ENCODE measurements at regions not wholly inside any gene's neighbourhood (a gene's known extent, or its start where the extent isn't known, plus 50 kb on each side); places are given as distances from the start of the nearest gene placed in this dataset.

DNA sequence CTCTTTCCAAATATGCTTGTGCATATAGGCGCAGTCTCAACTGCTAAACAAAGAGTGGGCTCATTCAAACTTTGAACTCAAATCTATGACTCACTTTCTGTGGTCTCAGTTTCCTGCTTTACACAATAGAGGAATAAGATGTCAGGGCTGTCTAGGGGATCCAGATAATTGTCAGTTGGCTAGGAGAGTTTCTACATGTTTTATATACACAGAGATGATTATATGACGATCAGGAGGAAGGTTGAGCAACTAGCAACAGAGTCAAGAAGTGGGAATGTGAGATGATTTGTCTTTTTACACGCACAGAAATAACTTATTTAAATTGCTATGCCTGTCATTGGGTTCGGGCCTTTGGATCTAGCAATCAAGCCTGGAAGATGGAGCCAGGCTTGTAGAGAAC, 299.4 kb upstream of the LYPLAL1 start:
- no peaks in the 10 kb centered on the region for H3K4me1 Mint-ChIP-seq (ENCODE audit: low read depth)
- ATAC-seq = no peak

DNA sequence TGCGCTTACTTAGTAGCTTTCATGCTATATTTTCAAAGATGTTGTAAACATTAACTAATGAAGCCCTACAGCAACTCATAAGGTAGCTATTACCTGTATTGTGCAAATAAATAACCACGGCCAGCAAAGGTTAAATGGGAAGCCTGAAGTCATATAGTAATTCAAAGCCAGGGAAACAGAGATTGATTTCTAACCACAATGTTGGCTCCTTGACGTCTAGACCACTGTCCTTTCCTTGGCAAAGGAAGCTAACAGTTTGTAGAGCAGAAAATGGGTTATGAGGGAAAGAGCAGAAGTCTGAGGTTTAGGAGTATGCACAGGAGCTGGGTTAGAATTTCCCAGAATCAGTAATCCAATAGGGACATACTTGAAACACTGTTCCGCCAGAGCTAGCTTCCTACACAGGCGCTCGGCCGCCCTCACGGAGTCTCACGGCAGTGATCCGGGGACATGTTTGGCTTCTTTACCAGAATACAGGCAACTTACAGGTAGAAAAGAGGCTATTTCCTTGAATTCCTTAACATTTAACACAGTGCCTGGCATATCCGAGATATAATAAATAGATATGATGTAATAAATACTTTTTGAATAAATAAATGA, 298.8 kb upstream of the LYPLAL1 start:
- no peaks in the 10 kb centered on the region for H3K36me3 Mint-ChIP-seq (ENCODE audit: insufficient read depth)

More for the DNA sequence above, 299.4 kb upstream of the LYPLAL1 start:
- H3K9me3 Mint-ChIP-seq = no peaks in the 10 kb centered on the region
- H3K36me3 Mint-ChIP-seq (ENCODE audit: insufficient read depth) = no peaks in the 10 kb centered on the region
- no peak overlapping the region for H3K4me3 Mint-ChIP-seq
- H3K27me3 Mint-ChIP-seq (ENCODE audit: low read depth) = no peaks in the 10 kb centered on the region
- DNase-seq = no peak

DNA sequence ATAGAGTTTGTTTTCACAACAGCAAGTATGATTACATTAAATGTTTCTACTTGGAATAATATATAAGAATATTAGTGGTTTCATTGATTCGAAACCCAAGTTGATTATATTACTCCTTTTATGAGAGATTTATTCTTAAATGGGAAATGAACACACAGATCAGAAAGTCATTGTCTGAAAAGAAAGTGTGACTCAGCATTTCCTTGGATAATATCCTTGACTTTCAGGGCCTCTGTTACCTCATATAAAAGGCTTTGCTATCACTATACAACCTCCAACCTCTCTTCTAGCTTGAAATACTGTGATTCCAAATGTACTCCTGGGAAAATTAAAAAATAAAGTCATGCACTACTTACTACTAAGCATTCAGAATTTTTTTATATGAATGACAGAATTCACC, 295.3 kb upstream of the LYPLAL1 start:
- Mint-ChIP-seq H3K36me3 (ENCODE audit: insufficient read depth) (no peaks in the 10 kb centered on the region), H3K9me3 (no peaks in the 10 kb centered on the region), H3K4me1 (ENCODE audit: low read depth) (no peaks in the 10 kb centered on the region), H3K27me3 (ENCODE audit: low read depth) (no peaks in the 10 kb centered on the region), H3K4me3 (no peak overlapping the region)
- ATAC-seq (no peak), DNase-seq (no peak)

More for the DNA sequence above, 298.8 kb upstream of the LYPLAL1 start:
- Mint-ChIP-seq H3K9me3 (no peaks in the 10 kb centered on the region), H3K4me3 (no peak overlapping the region), H3K27me3 (ENCODE audit: low read depth) (no peaks in the 10 kb centered on the region), H3K4me1 (ENCODE audit: low read depth) (no peaks in the 10 kb centered on the region)
- no peak for ATAC-seq
- DNase-seq = no peak

DNA sequence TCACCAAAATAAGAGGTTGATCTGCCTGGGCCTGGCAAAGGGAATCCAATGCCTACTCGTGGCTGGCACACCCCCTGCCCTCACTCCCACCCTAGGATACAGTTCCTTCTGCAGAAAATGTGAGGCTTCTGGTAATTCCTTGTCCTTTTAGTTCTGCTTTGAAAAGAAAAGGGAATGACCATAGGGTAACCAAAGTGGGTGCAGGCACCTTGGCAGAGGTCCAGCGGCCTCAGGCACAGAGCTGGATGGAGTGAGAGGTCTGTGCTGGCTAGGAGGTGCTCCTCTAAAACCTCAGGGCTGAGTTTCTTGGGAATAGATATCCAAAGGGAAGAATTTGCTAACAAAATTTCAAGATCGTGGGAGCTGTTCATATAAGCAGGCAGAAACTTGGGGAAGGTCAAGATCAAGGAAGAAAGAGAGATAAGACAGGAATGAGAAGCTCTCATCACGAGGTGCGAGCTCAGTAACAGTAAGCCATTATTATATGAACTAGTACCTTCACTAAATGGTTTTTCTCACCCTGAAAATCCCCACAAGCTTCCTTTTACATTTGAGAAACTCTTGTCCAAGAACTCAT, 293.1 kb upstream of the LYPLAL1 start:
- ATAC-seq (no peak), DNase-seq (no peak)
- no peaks in the 10 kb centered on the region for H3K27me3 Mint-ChIP-seq (ENCODE audit: low read depth)
- H3K9me3 Mint-ChIP-seq = no peaks in the 10 kb centered on the region
- H3K4me1 Mint-ChIP-seq (ENCODE audit: low read depth) = no peaks in the 10 kb centered on the region
- no peak overlapping the region for H3K4me3 Mint-ChIP-seq
- H3K36me3 Mint-ChIP-seq (ENCODE audit: insufficient read depth) = no peaks in the 10 kb centered on the region

DNA sequence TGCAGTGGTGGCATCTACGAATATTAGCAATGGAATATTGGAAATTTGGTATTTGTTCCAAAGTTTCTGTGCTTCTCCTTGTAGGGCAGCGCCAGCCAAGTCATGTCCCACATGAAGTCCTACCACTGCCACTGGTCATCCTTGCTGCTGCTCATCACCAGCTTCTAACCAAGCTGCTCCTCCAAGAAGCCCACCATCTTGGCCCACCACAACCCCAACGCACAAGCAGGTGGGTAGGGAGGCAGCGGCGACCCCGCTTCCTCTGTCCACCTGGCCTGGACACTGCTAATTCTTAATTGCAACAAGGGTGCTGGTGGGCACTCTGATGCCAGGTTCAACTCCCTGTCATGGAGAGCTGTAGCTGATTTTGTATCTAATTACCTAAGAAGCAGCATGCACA, 291.2 kb upstream of the LYPLAL1 start:
- H3K4me3 Mint-ChIP-seq = no peak overlapping the region
- no peak for DNase-seq
- H3K36me3 Mint-ChIP-seq (ENCODE audit: insufficient read depth) = no peaks in the 10 kb centered on the region

DNA sequence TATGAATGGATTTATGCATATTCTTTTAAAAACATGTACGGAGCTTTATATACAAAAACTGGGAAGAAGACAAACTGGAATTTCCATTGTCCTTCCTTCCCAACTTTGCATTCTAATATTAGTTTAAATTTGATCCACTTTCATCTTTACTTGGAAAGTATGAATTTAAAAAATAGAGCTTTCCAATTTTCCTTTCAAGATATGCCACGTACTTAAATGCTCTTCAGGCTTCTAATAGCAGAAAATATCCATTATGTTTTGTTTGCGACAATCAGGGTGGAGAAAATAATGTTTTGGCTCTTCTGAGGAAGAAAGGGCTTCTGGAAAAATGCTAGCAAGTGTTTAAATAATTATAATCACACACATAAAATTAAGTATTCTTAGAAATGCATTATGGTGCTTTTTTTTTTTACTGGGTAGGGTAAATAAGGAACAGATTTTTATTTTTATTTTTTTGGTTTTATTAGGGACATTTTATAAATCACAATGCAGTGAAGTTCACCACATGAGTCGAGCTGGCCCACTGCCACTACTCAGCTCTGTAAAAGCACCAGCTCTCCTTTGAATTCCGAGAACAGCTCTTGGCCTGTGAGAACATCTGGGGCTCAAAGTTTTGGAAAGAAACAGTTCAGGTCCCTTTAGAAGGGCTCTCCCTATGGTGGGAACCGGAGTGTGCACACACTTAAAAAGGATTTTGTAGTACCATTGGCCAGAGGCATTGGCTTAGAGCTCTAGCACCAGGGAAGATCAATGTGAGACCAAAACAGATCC, 287.4 kb upstream of the LYPLAL1 start:
- Mint-ChIP-seq H3K9me3 (peaks cover 5% of the 10 kb centered on the region), H3K4me1 (ENCODE audit: low read depth) (no peaks in the 10 kb centered on the region), H3K4me3 (no peak overlapping the region), H3K36me3 (ENCODE audit: insufficient read depth) (no peaks in the 10 kb centered on the region), H3K27me3 (ENCODE audit: low read depth) (no peaks in the 10 kb centered on the region)
- DNase-seq = no peak
- ATAC-seq = no peak

More for the DNA sequence above, 291.2 kb upstream of the LYPLAL1 start:
- Mint-ChIP-seq H3K9me3 (peaks cover 5% of the 10 kb centered on the region), H3K27me3 (ENCODE audit: low read depth) (no peaks in the 10 kb centered on the region), H3K4me1 (ENCODE audit: low read depth) (no peaks in the 10 kb centered on the region)
- no peak for ATAC-seq

DNA sequence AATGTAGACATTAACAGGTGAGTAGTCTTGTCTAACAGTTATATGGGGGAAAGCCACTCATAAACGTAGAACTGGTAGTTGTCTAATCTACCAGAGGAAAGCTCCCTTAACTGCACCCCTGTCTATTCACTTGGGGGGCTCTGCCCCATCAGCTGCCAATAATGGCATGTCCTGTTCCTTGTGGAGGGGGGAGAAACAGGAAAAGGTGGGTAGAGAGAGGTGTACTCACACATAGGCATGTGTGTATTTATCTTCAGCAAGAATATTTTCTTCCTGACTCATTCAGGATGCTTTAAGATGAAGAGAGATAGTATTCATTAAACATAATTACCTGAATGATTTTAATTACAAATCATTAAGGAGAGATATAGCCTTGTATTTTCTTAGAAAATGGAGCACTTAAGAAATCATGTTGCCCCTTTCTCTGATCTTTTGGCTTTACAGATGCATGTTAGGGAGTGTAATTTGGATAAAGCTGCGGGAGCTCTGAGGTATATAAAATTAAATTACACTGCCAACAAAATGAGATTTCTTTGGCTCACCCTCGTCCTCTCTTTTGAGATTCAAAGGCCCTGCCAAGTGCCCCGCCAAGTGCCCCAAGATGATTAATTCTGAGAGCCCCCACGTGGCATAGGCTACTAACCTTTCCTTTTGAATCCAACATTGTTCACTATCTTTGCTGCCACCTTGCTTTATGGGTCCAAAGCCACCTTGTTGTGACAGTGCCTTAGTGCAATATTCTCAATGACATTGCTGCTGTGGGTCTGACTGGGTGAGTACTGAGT, 286.3 kb upstream of the LYPLAL1 start:
- Mint-ChIP-seq H3K36me3 (ENCODE audit: insufficient read depth) (no peaks in the 10 kb centered on the region), H3K4me3 (no peak overlapping the region), H3K9me3 (peaks cover 5% of the 10 kb centered on the region), H3K4me1 (ENCODE audit: low read depth) (no peaks in the 10 kb centered on the region), H3K27me3 (ENCODE audit: low read depth) (no peaks in the 10 kb centered on the region)
- no peak for ATAC-seq
- DNase-seq = no peak

DNA sequence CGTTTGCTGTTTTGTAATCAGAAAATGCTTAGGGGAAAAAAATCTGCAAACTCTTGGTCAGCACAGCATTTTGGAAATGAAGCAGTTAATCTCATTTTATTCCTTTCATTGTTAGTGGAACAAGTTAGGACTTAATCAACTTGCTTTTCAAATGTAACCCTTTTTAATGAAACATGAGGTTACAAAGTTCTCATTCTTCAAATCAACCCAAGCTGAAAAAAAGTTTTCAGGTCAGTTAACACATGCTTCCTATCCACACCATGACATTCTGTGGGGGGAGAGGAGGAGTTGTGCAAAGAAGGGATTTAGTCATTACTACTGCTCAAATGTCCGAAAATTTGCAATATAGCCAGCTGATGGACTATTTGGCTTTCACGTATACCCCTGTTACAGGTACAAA, 283.2 kb upstream of the LYPLAL1 start:
- ATAC-seq (no peak), DNase-seq (no peak)
- Mint-ChIP-seq H3K27me3 (ENCODE audit: low read depth) (no peaks in the 10 kb centered on the region), H3K36me3 (ENCODE audit: insufficient read depth) (no peaks in the 10 kb centered on the region), H3K4me1 (ENCODE audit: low read depth) (no peaks in the 10 kb centered on the region), H3K4me3 (no peak overlapping the region), H3K9me3 (peaks cover 5% of the 10 kb centered on the region)

DNA sequence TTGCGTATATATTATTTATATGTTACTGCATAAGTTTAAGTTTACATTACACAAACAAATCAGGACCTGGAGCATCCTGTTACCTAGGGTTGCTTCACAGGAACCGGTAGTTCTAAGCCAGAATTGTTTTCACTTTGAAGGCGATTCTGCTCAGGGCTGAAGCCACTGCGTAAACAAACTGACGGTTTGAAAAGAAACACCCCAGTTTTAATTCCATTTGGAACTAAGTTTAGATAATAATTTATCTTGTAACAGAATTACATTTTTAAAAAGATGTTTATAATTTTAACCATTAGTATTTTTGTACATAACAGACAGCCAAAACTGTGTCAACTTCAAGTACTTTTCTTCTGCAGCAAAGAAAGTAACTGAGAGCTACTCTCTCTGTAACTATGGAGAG, 282.1 kb upstream of the LYPLAL1 start:
- Mint-ChIP-seq H3K9me3 (peaks cover 4% of the 10 kb centered on the region), H3K36me3 (ENCODE audit: insufficient read depth) (no peaks in the 10 kb centered on the region), H3K4me1 (ENCODE audit: low read depth) (no peaks in the 10 kb centered on the region), H3K27me3 (ENCODE audit: low read depth) (no peaks in the 10 kb centered on the region), H3K4me3 (no peak overlapping the region)
- DNase-seq (no peak), ATAC-seq (no peak)

DNA sequence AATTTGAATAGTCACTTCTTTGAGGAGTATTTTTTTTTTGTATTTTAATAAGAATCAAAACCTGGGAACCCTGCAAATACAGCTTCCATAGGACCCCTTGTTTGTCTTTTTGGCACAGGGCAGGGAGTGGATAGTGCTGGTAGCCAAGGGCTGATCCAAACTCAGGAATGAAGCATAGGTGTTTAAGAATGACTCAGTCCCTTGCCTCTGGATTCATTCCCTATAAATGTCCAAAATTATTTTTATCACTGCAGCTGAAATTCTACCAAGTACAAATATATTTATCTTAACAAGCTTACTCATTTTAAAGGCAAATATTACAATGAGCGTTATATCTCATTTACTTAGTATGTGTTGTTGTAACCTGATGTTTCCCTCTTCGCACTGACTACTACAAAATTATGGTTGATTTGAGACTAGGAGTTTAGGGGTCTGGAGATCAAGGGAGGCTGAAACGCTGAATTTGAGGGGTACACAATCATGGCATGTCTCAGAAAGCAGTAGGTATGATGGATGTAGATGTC, 278.6 kb upstream of the LYPLAL1 start:
- Mint-ChIP-seq H3K4me3 (no peak overlapping the region), H3K36me3 (ENCODE audit: insufficient read depth) (no peaks in the 10 kb centered on the region), H3K4me1 (ENCODE audit: low read depth) (no peaks in the 10 kb centered on the region), H3K9me3 (no peaks in the 10 kb centered on the region), H3K27me3 (ENCODE audit: low read depth) (peaks cover 1% of the 10 kb centered on the region)
- ATAC-seq (no peak), DNase-seq (no peak)

DNA sequence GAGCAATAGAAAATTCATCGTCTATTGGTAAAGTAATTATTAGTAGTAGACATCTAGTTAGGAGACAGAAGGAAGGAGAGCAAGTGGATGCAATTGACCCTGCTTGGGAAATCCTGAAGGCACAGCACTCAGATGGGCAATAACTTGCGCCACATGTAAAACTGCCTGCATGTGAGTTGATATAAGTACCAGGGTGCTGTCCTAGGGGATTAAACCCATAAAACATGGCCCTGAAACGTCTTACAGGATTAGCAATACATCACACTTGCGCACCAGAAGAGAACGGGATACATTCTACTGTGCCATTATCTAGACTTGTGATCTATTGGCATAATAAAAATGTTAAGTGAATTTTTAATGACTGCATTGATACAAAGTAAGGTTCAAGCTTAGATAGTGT, 277.5 kb upstream of the LYPLAL1 start:
- H3K4me1 Mint-ChIP-seq (ENCODE audit: low read depth) = no peaks in the 10 kb centered on the region
- H3K36me3 Mint-ChIP-seq (ENCODE audit: insufficient read depth) = no peaks in the 10 kb centered on the region
- H3K9me3 Mint-ChIP-seq = no peaks in the 10 kb centered on the region
- H3K27me3 Mint-ChIP-seq (ENCODE audit: low read depth) = peaks cover 1% of the 10 kb centered on the region
- no peak overlapping the region for H3K4me3 Mint-ChIP-seq
- DNase-seq = no peak
- ATAC-seq = no peak

DNA sequence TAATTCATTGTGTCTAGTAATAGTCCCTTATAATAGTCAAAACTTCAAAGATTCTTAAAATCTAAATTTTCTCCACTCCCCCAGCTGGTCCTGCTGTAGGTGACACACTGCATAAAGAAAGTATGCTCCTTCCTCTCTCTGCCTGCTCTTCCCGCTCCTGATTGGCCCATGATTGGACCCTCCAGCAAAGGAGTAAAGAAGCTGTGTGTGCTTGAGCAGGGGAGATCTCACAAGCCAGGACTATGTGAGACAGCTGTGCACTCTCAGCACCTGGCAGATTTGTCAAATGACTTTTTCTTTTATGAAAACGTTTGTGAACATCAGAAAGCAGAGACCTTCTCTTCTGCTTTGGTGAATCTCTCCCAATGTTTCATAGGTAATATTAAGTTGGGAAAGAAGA, 274.8 kb upstream of the LYPLAL1 start:
- ATAC-seq = no peak
- H3K4me3 Mint-ChIP-seq = no peak overlapping the region
- no peaks in the 10 kb centered on the region for H3K9me3 Mint-ChIP-seq
- H3K36me3 Mint-ChIP-seq (ENCODE audit: insufficient read depth) = no peaks in the 10 kb centered on the region
- peaks cover 5% of the 10 kb centered on the region for H3K27me3 Mint-ChIP-seq (ENCODE audit: low read depth)
- no peaks in the 10 kb centered on the region for H3K4me1 Mint-ChIP-seq (ENCODE audit: low read depth)
- no peak for DNase-seq

DNA sequence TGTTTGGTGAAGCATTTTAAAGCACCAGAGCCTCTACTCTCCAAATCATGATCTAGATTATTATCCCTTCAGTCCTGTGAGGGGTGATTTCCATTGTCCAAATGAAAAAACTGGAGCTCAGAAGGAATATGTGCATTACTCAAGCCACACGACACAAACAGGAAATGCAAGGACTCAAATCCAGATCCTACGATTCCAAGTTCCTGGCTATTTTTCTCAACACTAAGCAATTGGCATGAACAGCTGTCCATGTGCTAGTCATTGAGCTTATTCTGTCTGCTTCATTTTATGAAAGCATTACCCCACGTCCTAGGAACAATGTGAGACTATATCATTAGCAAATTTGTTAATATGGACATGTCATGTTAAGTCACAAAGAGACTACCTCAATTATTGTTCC, 273.1 kb upstream of the LYPLAL1 start:
- Mint-ChIP-seq H3K27me3 (ENCODE audit: low read depth) (peaks cover 5% of the 10 kb centered on the region), H3K9me3 (no peaks in the 10 kb centered on the region), H3K4me1 (ENCODE audit: low read depth) (no peaks in the 10 kb centered on the region), H3K4me3 (no peak overlapping the region), H3K36me3 (ENCODE audit: insufficient read depth) (no peaks in the 10 kb centered on the region)
- ATAC-seq = no peak
- DNase-seq = no peak

DNA sequence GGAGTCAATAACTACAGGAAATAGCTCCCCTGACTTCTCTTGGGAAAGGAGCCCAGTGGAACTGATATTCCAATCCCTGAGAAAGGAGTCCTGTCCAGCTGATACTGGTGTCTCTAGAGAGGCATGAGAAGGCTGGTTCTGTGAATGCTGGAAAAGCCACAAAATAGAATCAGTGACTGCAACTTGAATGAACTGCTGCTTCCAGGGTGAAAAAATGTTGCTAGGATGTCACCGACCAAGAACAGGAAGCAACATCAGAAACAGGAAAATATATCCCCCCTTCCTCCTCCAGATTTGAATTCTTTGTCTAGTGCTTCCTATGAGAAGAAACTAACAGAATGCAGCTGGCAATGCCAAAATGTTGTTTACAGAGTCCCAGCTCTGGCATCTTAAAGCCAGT, 269.3 kb upstream of the LYPLAL1 start:
- H3K27me3 Mint-ChIP-seq (ENCODE audit: low read depth) = peaks cover 3% of the 10 kb centered on the region
- H3K9me3 Mint-ChIP-seq = no peaks in the 10 kb centered on the region
- no peaks in the 10 kb centered on the region for H3K36me3 Mint-ChIP-seq (ENCODE audit: insufficient read depth)
- H3K4me3 Mint-ChIP-seq = no peak overlapping the region
- no peaks in the 10 kb centered on the region for H3K4me1 Mint-ChIP-seq (ENCODE audit: low read depth)
- no peak for ATAC-seq
- DNase-seq = no peak
